Testis (tissue), 2 donors: ENCODE measurements at regions not wholly inside any gene's neighbourhood (a gene's known extent, or its start where the extent isn't known, plus 50 kb on each side); places are given as distances from the start of the nearest gene placed in this dataset.

Source experiments
- POLR2A ChIP-seq: fragments of 450-650 bp; IDR thresholded peaks from one replicate; pipeline ENCODE4 v1.6.1; 2017; ENCODE audit warnings: antibody characterized with exemption, mild to moderate bottlenecking, moderate library complexity
- TF ChIP-seq, protein P1 (sequence below), 3 experiments: fragments of 450-650 bp in 2 of 3; fragments of 200-600 bp in 1 of 3; sonication (generic) in 1 of 3; IDR thresholded peaks; one replicate each; pipeline ENCODE4 v1.5.1; 2016 to 2019; ENCODE audit warnings: antibody characterized with exemption in 3 of 3, mild to moderate bottlenecking in 2 of 3, moderate library complexity in 1 of 3

- TF ChIP-seq, protein P1, sequence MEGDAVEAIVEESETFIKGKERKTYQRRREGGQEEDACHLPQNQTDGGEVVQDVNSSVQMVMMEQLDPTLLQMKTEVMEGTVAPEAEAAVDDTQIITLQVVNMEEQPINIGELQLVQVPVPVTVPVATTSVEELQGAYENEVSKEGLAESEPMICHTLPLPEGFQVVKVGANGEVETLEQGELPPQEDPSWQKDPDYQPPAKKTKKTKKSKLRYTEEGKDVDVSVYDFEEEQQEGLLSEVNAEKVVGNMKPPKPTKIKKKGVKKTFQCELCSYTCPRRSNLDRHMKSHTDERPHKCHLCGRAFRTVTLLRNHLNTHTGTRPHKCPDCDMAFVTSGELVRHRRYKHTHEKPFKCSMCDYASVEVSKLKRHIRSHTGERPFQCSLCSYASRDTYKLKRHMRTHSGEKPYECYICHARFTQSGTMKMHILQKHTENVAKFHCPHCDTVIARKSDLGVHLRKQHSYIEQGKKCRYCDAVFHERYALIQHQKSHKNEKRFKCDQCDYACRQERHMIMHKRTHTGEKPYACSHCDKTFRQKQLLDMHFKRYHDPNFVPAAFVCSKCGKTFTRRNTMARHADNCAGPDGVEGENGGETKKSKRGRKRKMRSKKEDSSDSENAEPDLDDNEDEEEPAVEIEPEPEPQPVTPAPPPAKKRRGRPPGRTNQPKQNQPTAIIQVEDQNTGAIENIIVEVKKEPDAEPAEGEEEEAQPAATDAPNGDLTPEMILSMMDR (IDR thresholded peaks at IDR 0.05): no peak
- TF ChIP-seq POLR2A: no peak
These were observed 862.2 kb downstream of the RPS29 start for GRCh38 chr14:48723841-48724495.
